ENCODE measurements at regions not wholly inside any gene's neighbourhood (a gene's known extent, or its start where the extent isn't known, plus 50 kb on each side); places are given as distances from the start of the nearest gene placed in this dataset.
"Not testable (repeated sequence)": the region's sequence is repeated elsewhere in the genome, so short reads cannot be mapped to it uniquely, and the experiment has no call there.

DNA sequence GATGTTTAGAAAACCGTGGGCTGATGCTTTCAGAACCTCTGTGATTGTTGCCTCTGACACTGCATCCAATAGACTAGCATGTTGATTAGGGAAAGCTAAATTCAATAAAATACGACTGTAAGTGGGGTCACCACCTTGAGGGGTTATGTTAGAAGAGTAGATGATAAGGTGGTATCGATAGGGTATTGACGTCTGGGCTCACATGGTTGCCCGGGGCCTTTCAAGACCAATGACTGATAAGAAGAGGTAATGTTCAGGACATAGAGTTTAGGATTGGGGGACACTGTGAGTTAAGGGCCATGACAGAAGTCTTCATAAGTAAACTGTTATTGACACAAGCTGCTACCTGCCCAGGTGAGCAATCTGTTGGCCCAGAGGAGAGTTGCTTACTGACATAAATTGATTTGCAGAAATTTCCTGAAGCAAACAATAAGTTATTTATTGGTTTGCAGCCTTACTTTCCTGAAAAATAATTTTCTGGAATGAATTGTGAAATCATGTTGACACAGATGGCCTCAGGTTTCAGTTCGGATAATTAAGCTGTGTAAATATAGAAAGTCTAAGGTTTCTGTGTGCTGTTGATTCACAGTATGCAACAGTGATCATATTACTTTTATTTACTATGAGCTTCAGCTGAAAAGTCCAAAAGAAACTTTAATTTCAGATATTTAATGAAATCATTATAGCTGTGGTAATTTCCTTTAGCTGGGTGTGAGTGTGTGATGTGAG lies 289.9 kb upstream of the PRSS16 start:
- TF ChIP-seq EZH2phosphoT487 (IDR thresholded peaks at IDR 0.05; ENCODE audit: insufficient read depth, low read depth); EZH2 (IDR thresholded peaks at IDR 0.05; ENCODE audit: insufficient read depth, poor library complexity, severe bottlenecking): not testable (repeated sequence)

Data from GM23248 (cell line).